HG02588 (cell line): ENCODE measurements at regions not wholly inside any gene's neighbourhood (a gene's known extent, or its start where the extent isn't known, plus 50 kb on each side); places are given as distances from the start of the nearest gene placed in this dataset.
"Not testable (repeated sequence)": the region's sequence is repeated elsewhere in the genome, so short reads cannot be mapped to it uniquely, and the experiment has no call there.

ENCODE experiments used
- ATAC-seq: cut with Tn5 transposase; IDR thresholded peaks from one replicate; pipeline ENCODE4 v1.9.1; 2021; ENCODE audit warnings: mild to moderate bottlenecking, moderate library complexity; ENCODE audit not compliant: unreplicated experiment

- ATAC-seq: no peak
Measured at GRCh38 chr10:84844461-84844860, 516.1 kb downstream of the CCSER2 start.

- no peak for ATAC-seq
Measured at GRCh38 chr10:84845628-84846261, 517.4 kb downstream of the CCSER2 start.

- no peak for ATAC-seq
Measured at GRCh38 chr10:84846658-84847316, 518.4 kb downstream of the CCSER2 start.

- ATAC-seq: no peak
Measured at GRCh38 chr10:84848967-84849366, 520.6 kb downstream of the CCSER2 start.

- no peak for ATAC-seq
Measured at GRCh38 chr10:84850826-84851225, 522.4 kb downstream of the CCSER2 start.

GRCh38 chr10:84854439-84854838, 526.0 kb downstream of the CCSER2 start:
- ATAC-seq: no peak

- no peak for ATAC-seq
Measured at GRCh38 chr10:84860855-84861254, 532.5 kb downstream of the CCSER2 start.

GRCh38 chr10:84862551-84862950, 534.2 kb downstream of the CCSER2 start:
- ATAC-seq: no peak

GRCh38 chr10:84863675-84864074, 535.3 kb downstream of the CCSER2 start:
- ATAC-seq: no peak

GRCh38 chr10:84876116-84876999, 548.0 kb downstream of the CCSER2 start:
- ATAC-seq: no peak

- ATAC-seq: no peak
Measured at GRCh38 chr10:84879991-84880390, 551.6 kb downstream of the CCSER2 start.

- not testable (repeated sequence) for ATAC-seq
Measured at GRCh38 chr10:84881696-84882095, 553.3 kb downstream of the CCSER2 start.

GRCh38 chr10:84890706-84891105, 562.3 kb downstream of the CCSER2 start:
- ATAC-seq: no peak

GRCh38 chr10:84891631-84892030, 563.2 kb downstream of the CCSER2 start:
- ATAC-seq: no peak

GRCh38 chr10:84895541-84895940, 567.2 kb downstream of the CCSER2 start:
- no peak for ATAC-seq

GRCh38 chr10:84896909-84897308, 568.5 kb downstream of the CCSER2 start:
- no peak for ATAC-seq

- ATAC-seq: no peak
Measured at GRCh38 chr10:84899268-84899667, 570.9 kb downstream of the CCSER2 start.

- ATAC-seq: no peak
Measured at GRCh38 chr10:84900141-84900540, 571.8 kb downstream of the CCSER2 start.

- ATAC-seq: no peak
Measured at GRCh38 chr10:84901885-84902284, 573.5 kb downstream of the CCSER2 start.

GRCh38 chr10:84902553-84902952, 574.2 kb downstream of the CCSER2 start:
- no peak for ATAC-seq

- ATAC-seq: no peak
Measured at GRCh38 chr10:84903320-84903719, 574.9 kb downstream of the CCSER2 start.
